DND-41 (cell line): ENCODE measurements at regions not wholly inside any gene's neighbourhood (a gene's known extent, or its start where the extent isn't known, plus 50 kb on each side); places are given as distances from the start of the nearest gene placed in this dataset.
"Not testable (repeated sequence)": the region's sequence is repeated elsewhere in the genome, so short reads cannot be mapped to it uniquely, and the experiment has no call there.

Experiments used
- ATAC-seq: fragments of 200-7000 bp; cut with Tn5 transposase; 3 replicates; pipeline ENCODE4 v1.9.1; 2021; ENCODE audit warnings: low read depth; ENCODE audit not compliant: insufficient read depth
- DNase-seq: peaks from one replicate; pipeline ENCODE4 v3.0.0-alpha.2; 2020
- H2AFZ ChIP-seq: 2 replicates; pipeline ENCODE4 v1.6.0; 2012; ENCODE audit warnings: low read depth, low read length
- H3K27ac ChIP-seq: 2 replicates; pipeline ENCODE4 v1.5.1; 2012; ENCODE audit warnings: low read length, inconsistent platforms
- H3K27me3 ChIP-seq: fragments of 200-600 bp; sonication (generic); 2 replicates; pipeline ENCODE4 v1.6.0; 2012; ENCODE audit warnings: low read length, mild to moderate bottlenecking, inconsistent platforms; ENCODE audit not compliant: insufficient read depth, poor library complexity
- H3K36me3 ChIP-seq: 2 replicates; pipeline ENCODE4 v1.5.1; 2012; ENCODE audit warnings: low read length, inconsistent platforms; ENCODE audit not compliant: insufficient read depth
- H3K4me1 ChIP-seq: 2 replicates; pipeline ENCODE4 v1.5.1; 2012; ENCODE audit warnings: mild to moderate bottlenecking, low read length; ENCODE audit not compliant: insufficient read depth
- H3K4me2 ChIP-seq: 2 replicates; pipeline ENCODE4 v1.6.0; 2012; ENCODE audit warnings: mild to moderate bottlenecking, moderate library complexity, low read length, inconsistent platforms; ENCODE audit not compliant: insufficient read depth
- H3K4me3 ChIP-seq, 2 experiments: fragments of 200-600 bp in 1 of 2; shearing (Covaris generic) in 1 of 2; 2 replicates each; pipeline ENCODE4 v1.5.1; 2012 to 2016; ENCODE audit warnings: inconsistent platforms in 2 of 2, low read length in 2 of 2, mild to moderate bottlenecking in 2 of 2, low read depth in 1 of 2, moderate library complexity in 1 of 2
- H3K79me2 ChIP-seq: 2 replicates; pipeline ENCODE4 v1.6.0; 2012; ENCODE audit warnings: low read length, inconsistent platforms; ENCODE audit not compliant: insufficient read depth
- H3K9ac ChIP-seq: 2 replicates; pipeline ENCODE4 v1.6.0; 2012; ENCODE audit warnings: low read depth, mild to moderate bottlenecking, inconsistent platforms, low read length, moderate library complexity
- H3K9me3 ChIP-seq: 2 replicates; pipeline ENCODE4 v1.5.1; 2012; ENCODE audit warnings: low read length, moderate library complexity, mild to moderate bottlenecking, inconsistent platforms; ENCODE audit not compliant: insufficient read depth, severe bottlenecking
- H4K20me1 ChIP-seq: 2 replicates; pipeline ENCODE4 v1.6.0; 2012; ENCODE audit warnings: low read length; ENCODE audit not compliant: insufficient read depth
- CTCF ChIP-seq: IDR thresholded peaks from 2 replicates; pipeline ENCODE4 v1.5.1; 2012; ENCODE audit warnings: borderline replicate concordance, low read length, moderate library complexity, mild to moderate bottlenecking; ENCODE audit not compliant: poor library complexity, severe bottlenecking; ENCODE audit errors: extremely low read depth
- EZH2 ChIP-seq: IDR thresholded peaks from 3 replicates; pipeline ENCODE4 v1.6.1; 2012; ENCODE audit warnings: borderline replicate concordance, low read depth, mild to moderate bottlenecking, moderate library complexity, low read length, inconsistent platforms; ENCODE audit not compliant: severe bottlenecking

DNA sequence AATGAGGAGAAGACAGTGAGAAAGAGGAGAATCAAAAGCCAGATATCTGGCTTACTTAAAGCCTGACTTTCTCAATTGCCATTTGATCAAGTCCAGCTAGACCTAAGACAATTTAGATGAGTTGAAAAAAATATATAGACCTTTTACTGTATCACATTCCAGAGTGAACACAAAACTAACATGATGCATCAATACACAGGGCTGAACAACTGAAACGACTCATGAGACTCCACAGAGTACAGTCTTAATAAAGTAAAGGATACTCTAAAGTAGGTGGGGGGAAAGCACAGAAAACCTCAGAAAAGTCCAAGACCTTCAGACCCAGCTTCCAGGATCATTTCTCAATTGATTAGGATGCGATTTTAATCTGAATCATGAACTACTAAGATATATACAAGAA is 95.3 kb upstream of the OR9G4 start:
- DNase-seq (no peak), ATAC-seq (no peak)
- Histone ChIP-seq H3K9ac (no peak overlapping the region), H3K4me1 (no peaks in the 10 kb centered on the region), H2AFZ (no peak overlapping the region), H3K4me3 (no peak overlapping the region), H3K36me3 (no peaks in the 10 kb centered on the region), H4K20me1 (no peaks in the 10 kb centered on the region), H3K79me2 (no peaks in the 10 kb centered on the region), H3K27ac (no peak overlapping the region), H3K27me3 (no peaks in the 10 kb centered on the region), H3K4me2 (no peak overlapping the region), H3K9me3 (no peaks in the 10 kb centered on the region)
- TF ChIP-seq CTCF (no peak), EZH2 (no peak)

DNA sequence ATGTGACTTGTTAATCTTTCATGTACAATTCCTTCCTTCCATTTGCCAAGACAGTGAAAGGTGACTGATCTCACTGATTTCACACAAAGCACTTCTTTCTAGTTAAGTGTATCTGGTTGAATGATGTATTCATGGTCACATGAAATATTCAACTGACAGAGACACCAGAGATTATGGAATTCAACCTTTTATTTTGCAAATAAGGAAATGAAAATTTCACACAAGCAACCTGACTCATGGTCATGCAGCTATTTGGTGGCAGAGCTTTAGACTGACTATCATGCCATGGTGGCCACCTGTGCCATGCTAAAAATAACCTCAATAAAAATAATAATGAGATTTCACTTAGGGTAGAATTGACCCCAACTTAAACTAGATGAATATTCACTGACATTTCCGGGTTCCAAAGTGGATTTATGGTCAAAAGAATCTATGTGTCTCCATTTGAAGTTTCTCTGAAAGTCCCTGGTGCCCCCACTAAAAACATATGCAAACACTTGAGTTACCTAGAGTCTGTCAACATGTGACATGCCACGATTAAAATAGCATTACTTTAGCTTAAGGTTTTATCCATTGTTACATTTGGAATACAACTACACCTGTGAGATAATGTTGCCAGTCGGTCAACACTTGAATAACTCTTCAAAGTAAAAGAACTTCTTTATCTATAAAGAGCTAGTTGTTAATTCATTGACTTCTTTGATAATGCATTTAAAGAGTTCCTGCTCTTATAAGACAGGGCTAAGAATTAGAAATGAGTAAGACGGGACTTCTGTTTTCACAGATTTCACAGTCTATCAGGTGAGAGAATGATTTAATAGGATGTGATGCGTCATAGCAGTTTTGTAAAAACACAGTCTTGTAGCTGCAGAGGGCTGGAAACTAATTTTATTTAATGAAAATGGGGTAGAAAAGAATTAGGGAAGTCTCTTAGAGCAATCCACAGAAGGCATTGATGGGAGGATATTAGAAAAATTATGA is 94.6 kb upstream of the OR9G4 start:
- no peaks in the 10 kb centered on the region for H3K79me2 ChIP-seq
- no peak overlapping the region for H3K9ac ChIP-seq
- H3K4me3 ChIP-seq: no peak overlapping the region
- H3K27me3 ChIP-seq: no peaks in the 10 kb centered on the region
- no peak overlapping the region for H3K4me2 ChIP-seq
- H2AFZ ChIP-seq: no peak overlapping the region
- no peaks in the 10 kb centered on the region for H4K20me1 ChIP-seq
- ATAC-seq: no peak
- H3K9me3 ChIP-seq: no peaks in the 10 kb centered on the region
- TF ChIP-seq EZH2 (no peak), CTCF (no peak)
- no peaks in the 10 kb centered on the region for H3K4me1 ChIP-seq
- H3K27ac ChIP-seq: no peak overlapping the region
- no peak for DNase-seq
- no peaks in the 10 kb centered on the region for H3K36me3 ChIP-seq

DNA sequence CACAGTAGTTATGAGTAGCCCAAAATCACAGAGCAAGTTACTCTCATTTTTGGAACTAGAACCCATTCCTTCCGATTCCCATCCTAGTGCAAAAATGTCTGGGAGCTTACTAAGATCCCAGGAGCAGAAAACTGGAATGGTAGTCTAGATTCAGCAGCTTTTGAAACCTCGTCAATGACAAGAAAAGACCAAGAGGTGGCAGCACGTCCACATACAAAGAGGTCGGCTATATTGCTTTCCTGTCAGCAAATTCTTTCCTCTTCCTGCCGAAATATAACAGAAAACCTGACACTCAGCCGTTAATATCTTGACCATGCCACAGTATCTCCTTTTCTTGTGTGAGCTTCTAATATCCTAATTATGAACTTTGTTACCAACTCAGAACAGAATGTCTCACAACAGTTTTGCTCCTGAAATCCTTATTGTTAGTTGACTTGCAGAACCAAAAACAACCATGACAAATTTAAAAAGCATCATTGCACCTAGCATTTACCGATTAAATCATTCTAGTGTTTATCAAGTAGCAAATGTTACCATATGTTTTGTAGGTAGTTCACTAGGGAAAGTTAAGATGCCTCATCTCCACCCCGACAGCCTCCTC is 92.8 kb upstream of the OR9G4 start:
- H3K27me3 ChIP-seq: no peaks in the 10 kb centered on the region
- DNase-seq (peak; percentile 48), ATAC-seq (peak; percentile 60; the same call in 1 of the 3 replicates)
- H3K4me1 ChIP-seq: no peaks in the 10 kb centered on the region
- no peak for TF ChIP-seq EZH2
- TF ChIP-seq CTCF: peak; percentile 81
- no peak overlapping the region for H3K4me2 ChIP-seq
- H3K4me3 ChIP-seq: no peak overlapping the region
- H3K36me3 ChIP-seq: no peaks in the 10 kb centered on the region
- H3K27ac ChIP-seq: no peak overlapping the region
- no peaks in the 10 kb centered on the region for H3K9me3 ChIP-seq
- H3K79me2 ChIP-seq: no peaks in the 10 kb centered on the region
- H4K20me1 ChIP-seq: no peaks in the 10 kb centered on the region
- H2AFZ ChIP-seq: no peak overlapping the region
- H3K9ac ChIP-seq: no peak overlapping the region

- not testable (repeated sequence) for H3K79me2 ChIP-seq, H3K36me3 ChIP-seq, ATAC-seq, H2AFZ ChIP-seq, H3K27me3 ChIP-seq, DNase-seq, H3K4me2 ChIP-seq, H4K20me1 ChIP-seq, H3K4me3 ChIP-seq, H3K9me3 ChIP-seq, H3K4me1 ChIP-seq, H3K27ac ChIP-seq, H3K9ac ChIP-seq
Observed at GRCh38 chr11:56827357-56827756, 78.9 kb upstream of the OR9G4 start.
